ENCODE measurements at regions not wholly inside any gene's neighbourhood (a gene's known extent, or its start where the extent isn't known, plus 50 kb on each side); places are given as distances from the start of the nearest gene placed in this dataset.

GRCh38 chr20:51218603-51219002 is 195.7 kb upstream of the KCNG1 start:
- DNase-seq (ENCODE audit: low read depth in 2 of 2), result no peak

DNA sequence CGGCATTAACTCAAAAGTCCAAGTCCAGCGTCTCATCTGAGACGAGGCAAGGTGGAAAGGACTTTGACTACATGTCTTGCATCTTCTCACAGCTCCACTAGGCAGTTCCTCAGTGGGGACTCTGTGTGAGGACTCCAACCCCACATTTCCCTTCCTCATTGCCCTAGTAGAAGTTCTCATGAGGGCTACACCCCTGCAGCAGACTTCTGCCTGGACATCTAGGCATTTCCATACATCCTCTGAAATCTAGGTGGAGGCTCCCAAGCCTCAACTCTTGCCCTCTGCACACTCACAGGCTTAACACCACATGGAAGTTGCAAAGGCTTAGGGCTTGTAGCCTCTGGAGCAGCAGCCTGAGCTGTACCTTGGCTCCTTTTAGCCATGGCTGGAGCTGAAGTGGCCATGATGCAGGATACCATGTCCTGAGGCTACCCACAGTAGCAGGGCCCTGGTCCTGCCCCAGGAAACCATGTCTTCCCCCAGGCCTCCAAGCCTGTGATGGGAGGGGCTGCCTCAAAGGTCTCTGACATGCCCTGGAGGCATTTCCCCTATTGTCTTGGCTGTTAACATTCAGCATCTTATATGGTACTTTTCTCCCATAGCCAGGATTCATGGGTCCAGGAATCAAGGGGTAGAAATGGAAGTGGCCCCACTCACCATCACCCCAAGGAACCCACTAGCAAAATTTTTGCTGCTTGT is 194.6 kb upstream of the KCNG1 start:
- DNase-seq (ENCODE audit: low read depth in 2 of 2), result no peak

- DNase-seq (ENCODE audit: low read depth in 2 of 2), result no peak
Measured at GRCh38 chr20:51216850-51217249, 193.9 kb upstream of the KCNG1 start.

DNA sequence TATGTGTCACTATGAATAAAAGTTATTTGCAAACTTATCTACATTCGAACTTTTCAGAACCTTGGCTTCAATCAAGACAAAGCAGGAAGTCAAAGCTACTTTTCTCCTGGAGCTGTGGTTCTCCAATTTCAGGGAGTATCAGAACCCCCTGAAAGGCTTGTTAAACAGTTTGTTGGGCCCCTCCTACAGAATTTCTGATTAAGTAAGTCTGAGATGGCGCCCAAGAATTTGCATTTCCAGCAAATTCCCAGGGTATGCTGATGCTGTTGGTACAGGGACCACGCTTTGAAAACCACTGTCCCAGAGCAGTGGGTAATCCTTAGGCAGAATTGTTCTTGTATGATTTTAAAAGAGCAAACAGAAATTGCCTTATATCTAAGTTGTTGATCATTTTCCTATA is 189.9 kb upstream of the KCNG1 start:
- no peak for DNase-seq (ENCODE audit: low read depth in 2 of 2)

GRCh38 chr20:51211191-51211590 is 188.3 kb upstream of the KCNG1 start:
- no peak for DNase-seq (ENCODE audit: low read depth in 2 of 2)

DNA sequence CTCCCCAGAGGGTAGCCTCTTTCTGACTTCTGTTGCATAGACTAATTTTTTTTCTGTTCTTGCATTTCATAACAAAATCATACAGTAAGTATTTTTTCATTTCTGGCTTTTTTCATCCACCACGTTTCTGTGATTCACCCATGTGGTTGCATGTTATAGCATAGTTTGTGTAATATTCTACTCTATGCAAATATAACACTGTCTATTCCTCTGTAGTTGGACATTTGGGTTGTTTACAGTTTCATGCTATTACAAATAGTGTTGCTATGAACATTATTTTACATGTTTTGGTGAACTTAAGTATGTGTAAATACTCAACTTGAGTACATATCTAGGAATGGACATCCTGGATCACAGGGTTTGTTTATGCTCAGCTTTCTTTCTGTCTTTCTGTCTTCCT is 187.2 kb upstream of the KCNG1 start:
- no peak for DNase-seq (ENCODE audit: low read depth in 2 of 2)

GRCh38 chr20:51208162-51208561 is 185.3 kb upstream of the KCNG1 start:
- DNase-seq (ENCODE audit: low read depth in 2 of 2), result no peak

DNA sequence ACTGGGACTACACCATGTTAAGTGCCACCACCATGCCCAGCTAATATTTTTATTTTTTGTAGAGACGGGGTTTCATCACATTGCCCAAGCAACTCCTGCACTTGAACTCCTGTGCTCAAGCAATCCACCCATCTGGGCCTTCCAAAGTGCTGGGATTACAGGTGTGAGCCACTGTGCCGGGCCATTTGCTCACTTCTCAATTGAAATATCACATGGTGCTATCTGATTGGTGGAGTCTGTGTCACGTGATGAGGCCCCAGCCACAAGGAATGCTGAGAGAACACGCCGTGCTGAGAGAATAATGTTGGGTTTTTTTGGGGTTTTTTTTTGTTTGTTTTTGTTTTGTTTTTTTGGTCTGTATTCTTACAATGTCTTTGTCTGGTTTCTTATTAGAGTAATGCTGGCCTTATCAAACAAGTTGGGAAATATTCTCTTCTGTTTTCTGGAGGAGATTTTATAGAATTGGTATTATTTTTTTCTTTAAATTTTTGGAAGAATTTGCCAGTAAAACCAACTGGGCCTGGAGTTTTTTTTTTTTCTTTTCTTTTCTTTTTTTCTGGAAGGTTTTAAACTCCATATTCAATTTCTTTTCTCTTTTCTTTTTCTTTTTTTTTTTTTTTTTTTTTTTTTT is 183.2 kb upstream of the KCNG1 start:
- no peak for DNase-seq (ENCODE audit: low read depth in 2 of 2)

DNA sequence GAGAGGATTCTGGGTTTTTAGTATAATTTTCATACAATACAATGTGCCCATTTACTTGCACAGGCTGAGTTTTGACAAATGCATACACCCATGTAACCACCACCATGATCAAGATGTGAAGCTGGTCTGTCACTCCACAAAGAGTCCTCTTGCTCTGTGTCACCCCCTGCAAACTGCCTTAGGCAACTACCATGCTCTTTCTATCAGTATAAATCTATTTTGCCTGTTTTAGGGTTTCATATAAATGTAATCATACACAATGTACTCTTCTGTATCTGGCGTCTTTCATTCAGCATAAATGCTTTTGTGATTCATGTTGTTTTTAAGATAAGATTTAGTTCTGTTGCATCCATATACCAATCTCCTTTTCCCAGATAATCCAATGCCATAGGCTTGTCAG is 181.9 kb upstream of the KCNG1 start:
- no peak for DNase-seq (ENCODE audit: low read depth in 2 of 2)

DNA sequence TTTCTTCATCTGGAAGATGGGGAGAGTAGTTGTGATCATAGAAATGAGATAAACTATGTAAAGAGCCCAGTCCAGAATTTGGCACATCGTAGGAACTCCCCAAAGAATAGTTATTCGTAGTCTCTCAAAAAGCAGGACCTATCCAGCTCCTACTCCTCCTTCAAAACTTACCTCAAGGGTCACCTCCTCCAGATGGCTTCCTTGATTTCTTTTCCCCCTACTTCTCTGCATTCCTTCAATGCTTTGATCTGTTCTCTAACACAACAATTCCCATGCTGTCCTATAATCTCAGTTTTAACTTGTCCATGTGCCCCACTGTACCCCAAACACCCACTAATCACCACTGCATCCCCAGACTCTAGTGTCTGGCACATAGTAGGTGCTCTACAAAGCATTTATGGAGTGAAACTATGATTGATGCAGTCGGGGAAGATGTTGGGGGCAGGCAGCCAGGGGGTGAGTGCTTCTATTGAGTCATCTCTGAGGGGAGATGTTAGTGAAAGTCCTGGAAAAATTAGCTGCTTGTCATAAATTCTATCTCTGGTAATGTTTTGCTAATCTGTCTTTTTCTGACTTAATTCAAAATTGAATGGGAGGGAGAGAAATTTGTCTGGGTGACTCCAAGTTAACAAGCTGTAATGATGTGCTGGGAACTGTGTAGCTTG is 181.3 kb upstream of the KCNG1 start:
- no peak for DNase-seq (ENCODE audit: low read depth in 2 of 2)

DNA sequence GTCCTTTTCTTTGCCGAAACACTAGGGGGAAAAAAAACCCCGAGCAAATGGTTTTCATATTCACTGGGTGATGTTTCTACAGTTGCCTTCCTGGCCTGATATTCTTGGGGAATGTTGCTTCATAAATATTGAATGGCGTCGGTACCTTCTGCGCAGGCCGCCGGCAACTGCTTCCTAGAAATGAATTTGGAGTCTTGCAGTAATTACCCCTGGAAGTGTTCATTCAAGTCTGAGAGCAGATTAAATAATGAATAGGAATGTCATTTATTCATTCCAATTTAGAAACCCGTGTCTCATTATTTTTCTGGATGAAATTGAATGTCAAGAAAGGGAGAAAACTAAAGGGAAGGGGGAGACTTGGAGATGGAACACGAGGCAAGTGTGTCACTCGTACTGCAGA is 179.4 kb upstream of the KCNG1 start:
- DNase-seq (ENCODE audit: low read depth in 2 of 2), result no peak

- no peak for DNase-seq (ENCODE audit: low read depth in 2 of 2)
Measured at GRCh38 chr20:51199920-51200319, 177.0 kb upstream of the KCNG1 start.

DNA sequence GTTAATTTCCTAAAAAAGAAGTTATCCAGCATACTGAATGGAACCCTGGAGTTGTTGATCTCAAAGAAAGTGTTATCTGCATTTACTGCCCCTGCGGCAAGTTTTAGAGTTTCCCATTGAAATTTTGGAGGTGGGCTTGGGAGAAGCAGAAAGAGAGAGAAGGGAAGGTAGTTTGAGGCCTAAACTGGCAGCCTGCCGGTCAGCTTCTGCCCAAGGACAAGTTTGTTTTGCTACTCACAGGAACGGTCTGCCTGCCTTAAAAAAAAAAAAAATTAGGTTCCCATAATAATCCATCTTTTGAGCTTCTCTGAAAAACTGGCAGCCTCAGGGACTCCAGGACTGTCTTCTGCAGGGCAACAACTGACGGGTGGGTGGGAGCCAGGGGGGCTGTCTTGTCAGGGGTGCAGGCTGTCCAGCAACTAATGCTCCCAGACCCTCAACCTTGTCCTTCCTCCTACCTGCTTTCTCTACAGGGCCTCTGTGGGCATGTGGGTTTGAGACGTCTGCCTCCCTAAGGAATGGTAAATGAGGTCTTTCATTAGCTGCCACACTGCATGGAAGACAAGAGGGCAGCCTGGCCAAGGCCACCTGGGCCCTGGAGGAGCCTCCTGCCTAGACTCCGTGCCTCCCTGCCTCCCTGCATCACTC is 176.1 kb upstream of the KCNG1 start:
- DNase-seq (ENCODE audit: low read depth in 2 of 2), result no peak

GRCh38 chr20:51198238-51198637 is 175.3 kb upstream of the KCNG1 start:
- DNase-seq (ENCODE audit: low read depth in 2 of 2), result no peak

- DNase-seq (ENCODE audit: low read depth in 2 of 2), result no peak
Measured at GRCh38 chr20:51196991-51197651, 174.2 kb upstream of the KCNG1 start.

DNA sequence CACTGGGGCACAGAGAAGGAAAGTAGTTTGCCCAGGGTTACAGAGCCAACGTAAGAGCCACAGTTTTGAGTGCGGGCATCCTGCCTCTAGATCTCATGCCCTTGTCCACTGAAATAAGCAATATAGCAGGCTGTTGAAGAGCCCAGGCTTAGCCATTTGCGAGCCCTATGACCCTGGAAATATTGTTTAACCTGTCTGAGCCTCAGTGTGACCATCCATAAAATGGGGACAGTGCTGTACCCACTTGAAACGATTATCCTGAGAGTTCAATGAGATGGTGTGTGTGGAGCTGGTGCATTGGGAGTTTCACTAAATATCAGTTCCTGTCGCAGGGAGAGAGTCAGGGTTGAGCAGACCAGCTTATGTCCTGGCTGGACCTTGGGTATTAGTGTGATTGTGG is 173.1 kb upstream of the KCNG1 start:
- no peak for DNase-seq (ENCODE audit: low read depth in 2 of 2)

DNA sequence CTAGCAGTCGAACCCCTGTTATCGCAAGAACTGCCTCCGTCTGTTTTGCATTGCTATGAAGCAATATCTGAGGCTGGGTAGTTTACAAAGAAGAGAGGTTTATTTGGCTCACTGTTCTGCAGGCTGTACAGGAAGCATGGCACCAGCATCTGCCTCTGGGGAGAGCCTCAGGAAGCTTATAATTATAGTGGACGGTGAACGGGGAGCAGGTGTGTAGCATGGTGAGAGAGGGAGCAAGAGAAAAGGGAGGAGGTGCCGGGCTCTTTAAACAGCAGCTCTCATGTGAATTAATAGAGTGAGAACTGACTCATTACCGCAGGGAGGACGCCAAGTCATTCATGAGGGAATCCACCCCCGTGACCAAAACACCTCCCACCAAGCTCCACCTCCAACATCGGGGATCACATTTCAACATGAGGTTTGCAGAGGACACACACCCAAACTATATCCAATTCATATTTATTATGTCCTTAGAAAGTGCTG is 172.6 kb upstream of the KCNG1 start:
- no peak for DNase-seq (ENCODE audit: low read depth in 2 of 2)

DNA sequence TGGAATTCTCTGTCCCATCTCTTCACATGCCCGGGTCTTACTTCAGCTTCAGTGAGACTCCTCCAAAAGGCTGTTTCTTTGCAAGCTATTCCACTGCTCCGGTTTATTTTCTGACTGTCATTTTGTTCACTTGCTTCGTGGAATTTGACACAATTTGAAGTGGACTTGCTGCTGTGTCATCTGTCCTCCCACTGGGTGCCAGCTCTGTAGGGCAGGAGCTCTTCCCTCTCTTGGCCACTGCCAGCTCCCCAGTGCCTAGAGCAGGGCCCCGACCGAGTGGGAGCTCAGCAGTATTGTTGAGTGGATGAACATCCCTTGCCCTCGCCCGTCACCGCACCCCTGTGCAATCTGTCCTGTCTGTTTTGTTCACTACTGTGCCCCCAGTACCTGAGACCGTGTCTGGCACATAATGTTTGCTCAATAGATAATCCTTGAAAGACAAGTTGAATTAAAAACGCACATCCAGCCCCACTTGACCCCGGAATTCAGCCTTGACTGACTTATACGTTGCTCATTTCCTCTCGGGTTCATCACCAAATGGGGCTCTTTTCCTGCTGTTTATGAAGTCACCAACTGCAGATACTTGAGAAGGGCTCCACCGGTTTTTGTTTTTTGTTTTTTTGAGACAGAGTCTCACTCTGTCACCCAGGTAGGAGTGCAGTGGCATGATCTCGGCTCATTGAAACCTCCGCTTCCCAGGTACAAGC is 170.3 kb upstream of the KCNG1 start:
- no peak for DNase-seq (ENCODE audit: low read depth in 2 of 2)

DNA sequence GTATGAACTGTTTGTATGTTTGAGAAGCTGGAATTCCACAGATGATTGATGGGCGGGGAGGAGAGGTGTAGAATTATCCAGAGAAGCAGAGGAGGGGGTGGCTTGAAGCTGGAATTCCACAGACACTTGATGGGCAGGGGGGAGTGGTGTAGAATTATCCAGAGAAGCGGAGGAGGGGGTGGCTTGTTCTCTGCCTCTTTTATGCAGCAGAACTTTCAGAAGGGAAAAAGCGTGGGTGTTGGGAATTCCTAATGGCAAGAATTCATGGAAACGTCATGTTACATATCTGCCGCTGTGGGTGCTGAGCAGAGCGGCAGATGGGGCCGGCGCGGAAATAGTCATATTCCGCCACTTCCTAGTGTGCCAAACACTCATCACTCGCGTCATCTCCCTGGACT is 167.9 kb upstream of the KCNG1 start:
- no peak for DNase-seq (ENCODE audit: low read depth in 2 of 2)

DNA sequence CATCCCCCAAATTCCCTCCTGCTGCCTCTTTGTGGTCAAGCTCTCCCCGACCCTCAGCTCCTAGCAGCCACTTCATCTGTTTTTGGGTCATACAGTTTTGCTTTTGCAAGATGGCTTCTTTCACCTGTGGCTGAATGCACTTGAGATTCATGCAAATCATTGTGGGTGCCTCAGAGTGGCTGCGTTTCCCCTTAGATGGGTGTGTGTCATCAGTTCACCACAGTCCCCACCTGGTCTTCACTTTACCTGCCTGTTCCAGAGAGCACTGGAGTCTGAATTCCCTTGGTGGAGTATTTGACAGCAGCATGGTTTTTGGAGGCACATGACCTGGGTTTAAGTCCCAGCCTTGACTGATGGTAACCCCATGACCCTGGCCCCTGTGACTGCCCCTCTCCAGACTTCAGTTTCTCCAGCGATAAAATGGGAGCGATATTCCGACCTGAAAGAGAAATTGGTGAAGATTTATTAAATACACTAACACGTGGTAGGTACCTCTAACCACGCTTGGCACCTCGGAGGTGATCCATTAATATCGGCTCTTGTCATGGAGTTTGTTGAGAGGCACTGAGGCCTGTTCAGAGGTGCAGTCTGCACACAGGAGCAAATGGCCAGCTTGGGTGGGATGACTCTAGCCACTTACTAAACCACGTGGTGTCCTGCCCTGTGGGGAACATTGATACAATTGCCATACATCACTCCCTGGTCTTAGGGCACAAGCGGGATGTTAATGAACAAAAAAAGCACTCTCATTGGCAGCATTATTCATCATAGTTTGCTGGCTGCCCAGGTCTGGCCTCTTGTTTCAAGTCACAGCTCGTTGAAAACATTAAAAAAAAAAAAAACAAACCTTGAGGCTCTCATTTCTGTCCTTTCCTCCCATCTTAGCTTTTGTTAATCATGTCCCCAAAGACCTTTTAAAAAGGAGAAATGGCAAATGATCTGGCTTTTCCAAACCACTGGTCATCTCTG is 167.2 kb upstream of the KCNG1 start:
- no peak for DNase-seq (ENCODE audit: low read depth in 2 of 2)
